NCI-H2227 (cell line): ENCODE measurements at regions not wholly inside any gene's neighbourhood (a gene's known extent, or its start where the extent isn't known, plus 50 kb on each side); places are given as distances from the start of the nearest gene placed in this dataset.
"Not testable (repeated sequence)": the region's sequence is repeated elsewhere in the genome, so short reads cannot be mapped to it uniquely, and the experiment has no call there.

ENCODE experiments used
- DNase-seq: peaks from one replicate; lab custom pipeline; 2025; ENCODE audit not compliant: unreplicated experiment; lab: John Stamatoyannopoulos, UW

DNA sequence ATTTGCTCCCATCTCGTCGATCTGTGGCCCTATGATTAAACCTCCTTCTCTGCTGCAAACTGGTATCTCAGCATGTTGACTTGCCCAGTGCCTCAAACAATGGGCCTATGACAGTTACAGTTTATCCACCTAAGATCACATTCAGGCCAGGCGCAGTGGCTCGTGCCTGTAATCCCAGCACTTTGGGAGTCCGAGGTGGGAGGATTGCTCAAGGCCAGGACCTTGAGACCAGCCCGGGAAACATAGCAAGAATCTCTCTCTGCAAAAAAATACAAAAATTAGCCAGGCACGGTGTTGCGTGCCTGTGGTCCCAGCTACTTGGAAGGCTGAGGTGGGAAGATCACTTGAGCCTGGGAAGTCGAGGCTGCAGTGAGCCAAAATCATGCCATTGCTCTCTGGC lies 79.8 kb upstream of the ADGRL1 start:
- not testable (repeated sequence) for DNase-seq

DNA sequence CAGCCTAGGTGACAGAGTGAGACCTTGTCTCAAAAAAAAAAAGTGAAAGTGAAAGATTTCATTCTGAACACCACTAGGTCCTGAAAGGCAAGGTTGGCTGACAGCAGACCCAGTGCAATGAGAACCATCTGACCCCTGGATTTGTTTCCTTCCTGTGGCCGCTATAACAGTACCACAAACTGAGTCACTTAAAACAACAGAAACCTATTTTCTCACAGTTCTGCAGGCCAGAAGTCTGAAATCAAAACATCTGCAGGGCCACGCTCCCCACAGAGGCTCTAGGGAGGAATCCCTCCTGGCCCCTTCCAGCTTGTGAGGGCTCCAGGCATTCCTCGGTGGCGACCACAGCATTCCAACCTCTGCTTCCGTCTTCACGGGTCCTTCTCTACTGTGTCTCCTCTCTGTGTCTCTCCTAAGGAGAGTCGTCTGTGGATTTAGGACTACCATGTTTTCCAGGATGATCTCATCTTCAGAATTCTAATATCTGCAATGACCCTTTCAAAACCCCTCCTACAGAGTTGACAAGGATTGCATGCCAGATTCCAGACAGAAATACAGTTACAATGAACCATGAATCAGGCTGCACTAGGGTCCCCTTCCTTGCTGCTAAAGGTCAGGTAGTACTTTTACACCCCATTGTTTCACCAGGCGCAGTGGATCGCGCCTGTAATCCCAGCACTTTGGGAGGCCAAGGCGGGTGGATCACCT lies 78.0 kb upstream of the ADGRL1 start:
- not testable (repeated sequence) for DNase-seq

DNA sequence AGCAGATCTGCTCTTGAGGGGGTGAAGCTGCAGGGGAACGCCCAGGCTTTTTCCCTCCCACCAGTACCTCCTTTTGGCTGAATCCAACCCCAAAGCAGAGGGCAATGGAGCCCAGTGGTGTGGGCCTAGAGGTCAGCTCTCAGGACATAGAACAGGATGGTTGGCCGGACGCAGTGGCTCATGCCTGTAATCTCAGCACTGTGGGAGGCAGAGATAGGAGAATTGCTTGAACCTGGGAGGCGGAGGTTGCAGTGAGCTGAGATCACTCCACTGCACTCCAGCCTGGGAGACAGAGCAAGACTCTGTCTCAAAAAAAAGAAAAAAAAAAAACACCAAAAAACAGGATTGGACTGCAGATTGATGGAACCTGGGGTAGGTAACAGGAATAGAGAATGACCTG lies 73.3 kb upstream of the ADGRL1 start:
- not testable (repeated sequence) for DNase-seq

GRCh38 chr19:14277608-14278007 lies 71.6 kb upstream of the ADGRL1 start:
- DNase-seq, result no peak

GRCh38 chr19:14275823-14276222 lies 69.9 kb upstream of the ADGRL1 start:
- not testable (repeated sequence) for DNase-seq

- DNase-seq, result no peak
These were observed 66.7 kb upstream of the ADGRL1 start for GRCh38 chr19:14272623-14273022.

DNA sequence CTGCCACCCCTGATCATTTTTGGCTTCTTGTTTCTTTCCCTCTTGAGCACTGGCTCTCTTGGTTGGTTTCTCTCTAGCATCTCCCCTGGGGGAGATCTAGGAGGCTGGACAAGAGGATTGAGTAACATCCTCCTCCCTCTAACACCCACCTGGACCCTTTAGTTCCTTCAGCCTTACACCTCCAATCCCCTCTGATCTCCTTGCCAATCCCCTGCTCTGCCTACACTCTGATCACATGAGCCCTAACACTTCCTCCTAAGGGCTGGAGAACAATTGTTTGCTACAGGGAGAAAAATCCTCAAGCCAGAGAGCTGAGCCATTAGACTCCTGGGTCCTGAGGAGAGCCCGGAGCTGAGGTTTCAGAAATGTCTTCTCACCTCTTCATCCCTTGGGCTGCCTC lies 65.9 kb upstream of the ADGRL1 start:
- DNase-seq, result no peak

GRCh38 chr19:14270557-14270956 lies 64.6 kb upstream of the ADGRL1 start:
- not testable (repeated sequence) for DNase-seq

DNA sequence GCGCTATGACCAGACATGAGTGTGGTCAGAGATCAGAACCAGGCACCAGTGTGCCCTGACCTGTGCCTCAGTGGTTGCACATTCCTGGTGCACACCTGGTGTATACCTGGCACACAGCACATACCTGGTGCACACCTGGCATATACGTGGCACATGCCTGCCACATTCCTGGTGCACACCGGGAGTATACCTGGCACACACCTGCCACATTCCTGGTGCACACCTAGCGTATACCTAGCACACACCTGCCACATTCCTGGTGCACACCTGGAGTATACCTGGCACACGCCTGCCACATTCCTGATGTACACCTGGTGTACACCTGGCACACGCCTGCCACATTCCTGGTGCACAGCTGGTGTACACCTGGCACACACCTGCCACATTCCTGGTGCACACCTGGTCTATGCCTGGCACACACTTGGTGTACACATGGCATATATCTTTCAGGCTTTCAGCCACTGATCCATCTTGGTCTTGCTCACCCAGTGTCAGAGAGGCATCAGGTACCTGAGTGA lies 61.3 kb upstream of the ADGRL1 start:
- DNase-seq, result no peak

GRCh38 chr19:14266208-14266607 lies 60.2 kb upstream of the ADGRL1 start:
- DNase-seq, result not testable (repeated sequence)

GRCh38 chr19:14265290-14266036 lies 59.5 kb upstream of the ADGRL1 start:
- peak; percentile 6 for DNase-seq

DNA sequence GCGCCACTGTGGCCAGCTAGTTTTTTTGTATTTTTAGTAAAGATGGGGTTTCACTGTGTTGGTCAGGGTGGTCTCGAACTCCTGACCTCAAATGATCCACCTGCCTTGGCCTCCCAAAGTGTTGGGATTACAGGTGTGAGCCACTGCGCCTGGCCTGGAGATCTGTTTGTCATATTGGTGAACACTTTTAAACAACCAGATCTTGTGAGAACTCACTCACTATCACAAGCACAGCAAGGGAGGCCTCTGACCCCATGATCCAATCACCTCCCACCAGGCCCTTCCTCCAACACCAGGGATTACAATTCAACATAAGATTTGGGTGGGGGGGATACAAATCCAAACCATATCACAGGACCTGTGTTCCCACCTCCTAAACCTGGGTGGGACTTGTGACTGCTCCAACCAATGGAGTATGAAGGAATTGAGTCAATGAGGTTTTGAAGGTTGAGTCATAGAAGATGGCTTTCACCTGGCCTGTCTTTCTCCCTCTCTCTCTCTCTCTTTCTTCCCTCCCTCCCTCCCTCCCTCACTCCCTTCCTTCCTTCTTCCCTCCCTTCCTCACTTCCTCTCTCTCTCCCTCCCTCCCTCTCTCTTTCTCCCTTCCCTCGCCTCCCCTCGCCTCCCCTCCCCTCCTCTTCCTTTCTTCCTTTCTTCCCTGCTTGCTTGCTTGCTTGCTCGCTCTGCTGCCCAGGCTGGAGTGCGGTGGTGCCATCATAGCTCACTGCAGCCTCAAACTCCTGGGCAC lies 50.1 kb upstream of the ADGRL1 start:
- not testable (repeated sequence) for DNase-seq
